ENCODE measurements at regions not wholly inside any gene's neighbourhood (a gene's known extent, or its start where the extent isn't known, plus 50 kb on each side); places are given as distances from the start of the nearest gene placed in this dataset.

- TF ChIP-seq, protein P1, sequence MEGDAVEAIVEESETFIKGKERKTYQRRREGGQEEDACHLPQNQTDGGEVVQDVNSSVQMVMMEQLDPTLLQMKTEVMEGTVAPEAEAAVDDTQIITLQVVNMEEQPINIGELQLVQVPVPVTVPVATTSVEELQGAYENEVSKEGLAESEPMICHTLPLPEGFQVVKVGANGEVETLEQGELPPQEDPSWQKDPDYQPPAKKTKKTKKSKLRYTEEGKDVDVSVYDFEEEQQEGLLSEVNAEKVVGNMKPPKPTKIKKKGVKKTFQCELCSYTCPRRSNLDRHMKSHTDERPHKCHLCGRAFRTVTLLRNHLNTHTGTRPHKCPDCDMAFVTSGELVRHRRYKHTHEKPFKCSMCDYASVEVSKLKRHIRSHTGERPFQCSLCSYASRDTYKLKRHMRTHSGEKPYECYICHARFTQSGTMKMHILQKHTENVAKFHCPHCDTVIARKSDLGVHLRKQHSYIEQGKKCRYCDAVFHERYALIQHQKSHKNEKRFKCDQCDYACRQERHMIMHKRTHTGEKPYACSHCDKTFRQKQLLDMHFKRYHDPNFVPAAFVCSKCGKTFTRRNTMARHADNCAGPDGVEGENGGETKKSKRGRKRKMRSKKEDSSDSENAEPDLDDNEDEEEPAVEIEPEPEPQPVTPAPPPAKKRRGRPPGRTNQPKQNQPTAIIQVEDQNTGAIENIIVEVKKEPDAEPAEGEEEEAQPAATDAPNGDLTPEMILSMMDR (IDR thresholded peaks at IDR 0.05; ENCODE audit: borderline replicate concordance, control extremely low read depth, extremely low read depth, insufficient read depth, missing control alignments), result no peak
- in situ Hi-C loops (cut with MboI; ENCODE audit: low sequenced_read_pairs, unreplicated experiment), result no loop called here
- DNase-seq (ENCODE audit: low spot score), result no peak
These were observed 121.8 kb upstream of the NTM start for GRCh38 chr11:131248588-131248987.

GRCh38 chr11:131253142-131253655 is 117.2 kb upstream of the NTM start:
- in situ Hi-C loops (cut with MboI; ENCODE audit: low sequenced_read_pairs, unreplicated experiment), result no loop called here
- TF ChIP-seq, protein P1 (IDR thresholded peaks at IDR 0.05; ENCODE audit: borderline replicate concordance, control extremely low read depth, extremely low read depth, insufficient read depth, missing control alignments), result no peak
- no peak for DNase-seq (ENCODE audit: low spot score)

GRCh38 chr11:131253656-131254151 is 116.7 kb upstream of the NTM start:
- TF ChIP-seq, protein P1 (IDR thresholded peaks at IDR 0.05; ENCODE audit: borderline replicate concordance, control extremely low read depth, extremely low read depth, insufficient read depth, missing control alignments), result no peak
- in situ Hi-C loops (cut with MboI; ENCODE audit: low sequenced_read_pairs, unreplicated experiment), result no loop called here
- no peak for DNase-seq (ENCODE audit: low spot score)

DNA sequence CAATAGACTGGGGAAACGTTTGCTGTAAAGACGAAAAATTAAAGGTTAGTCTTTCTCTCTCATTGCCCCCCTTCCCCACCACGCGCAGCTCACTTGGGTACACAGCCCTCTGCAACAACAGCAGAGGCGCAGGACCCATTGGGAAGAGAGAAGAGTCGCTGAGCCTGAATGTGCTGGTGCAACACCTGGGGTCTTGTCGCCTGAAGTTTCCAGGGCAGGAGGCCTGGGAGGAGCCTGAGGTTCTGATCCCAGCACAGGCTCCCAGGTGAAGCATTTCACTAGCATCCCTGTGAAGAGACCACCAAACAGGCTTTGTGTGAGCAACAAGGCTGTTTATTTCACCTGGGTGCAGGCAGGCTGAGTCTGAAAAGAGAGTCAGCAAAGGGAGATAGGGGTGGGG is 116.2 kb upstream of the NTM start:
- DNase-seq (ENCODE audit: low spot score), result no peak
- TF ChIP-seq, protein P1 (IDR thresholded peaks at IDR 0.05; ENCODE audit: borderline replicate concordance, control extremely low read depth, extremely low read depth, insufficient read depth, missing control alignments), result no peak
- in situ Hi-C loops (cut with MboI; ENCODE audit: low sequenced_read_pairs, unreplicated experiment), result no loop called here

DNA sequence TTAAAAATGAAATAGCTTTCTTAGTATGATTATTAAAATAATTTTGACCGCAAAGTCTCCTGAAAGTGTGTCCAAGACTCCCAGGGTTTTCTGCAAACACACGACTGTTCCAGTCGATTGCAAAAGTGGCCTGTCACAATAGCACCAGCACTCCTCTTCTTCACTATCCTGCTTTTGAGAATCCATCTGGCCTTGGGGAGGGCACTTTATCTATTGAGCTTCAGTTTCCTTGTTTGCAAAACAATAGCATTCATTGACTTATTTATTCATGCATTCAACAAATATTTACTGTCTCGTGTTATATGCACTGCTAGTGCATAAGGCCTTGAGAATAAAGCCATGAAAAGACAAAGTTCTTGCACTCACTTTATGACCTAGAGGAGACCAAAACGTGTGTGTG is 96.2 kb upstream of the NTM start:
- TF ChIP-seq, protein P1 (IDR thresholded peaks at IDR 0.05; ENCODE audit: borderline replicate concordance, control extremely low read depth, extremely low read depth, insufficient read depth, missing control alignments), result no peak
- no peak for DNase-seq (ENCODE audit: low spot score)
- in situ Hi-C loops (cut with MboI; ENCODE audit: low sequenced_read_pairs, unreplicated experiment), result no loop called here

DNA sequence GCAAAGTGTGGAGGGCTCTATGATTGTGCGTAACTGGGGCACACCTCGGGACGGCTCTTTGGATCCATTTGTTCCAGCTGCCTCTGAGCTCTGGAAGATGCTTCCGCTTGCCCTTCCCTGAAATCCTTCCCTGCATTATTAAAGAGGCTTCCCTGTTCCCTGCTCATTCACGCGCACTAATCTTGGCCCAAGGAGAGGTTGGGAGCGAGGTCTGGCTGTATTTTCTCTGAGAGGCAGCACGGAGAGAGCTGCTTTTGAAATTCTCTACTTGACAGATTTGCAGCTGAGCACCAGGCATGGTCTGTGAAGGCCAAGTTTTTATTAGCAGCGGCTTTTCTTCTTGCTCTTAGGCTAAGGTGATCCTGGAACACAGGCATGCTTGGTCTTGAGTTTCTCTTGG is 94.8 kb upstream of the NTM start:
- DNase-seq (ENCODE audit: low spot score), result no peak
- TF ChIP-seq, protein P1 (IDR thresholded peaks at IDR 0.05; ENCODE audit: borderline replicate concordance, control extremely low read depth, extremely low read depth, insufficient read depth, missing control alignments), result no peak
- in situ Hi-C loops (cut with MboI; ENCODE audit: low sequenced_read_pairs, unreplicated experiment), result no loop called here

All from GM13976 (cell line).